ENCODE measurements at regions not wholly inside any gene's neighbourhood (a gene's known extent, or its start where the extent isn't known, plus 50 kb on each side); places are given as distances from the start of the nearest gene placed in this dataset.

DNA sequence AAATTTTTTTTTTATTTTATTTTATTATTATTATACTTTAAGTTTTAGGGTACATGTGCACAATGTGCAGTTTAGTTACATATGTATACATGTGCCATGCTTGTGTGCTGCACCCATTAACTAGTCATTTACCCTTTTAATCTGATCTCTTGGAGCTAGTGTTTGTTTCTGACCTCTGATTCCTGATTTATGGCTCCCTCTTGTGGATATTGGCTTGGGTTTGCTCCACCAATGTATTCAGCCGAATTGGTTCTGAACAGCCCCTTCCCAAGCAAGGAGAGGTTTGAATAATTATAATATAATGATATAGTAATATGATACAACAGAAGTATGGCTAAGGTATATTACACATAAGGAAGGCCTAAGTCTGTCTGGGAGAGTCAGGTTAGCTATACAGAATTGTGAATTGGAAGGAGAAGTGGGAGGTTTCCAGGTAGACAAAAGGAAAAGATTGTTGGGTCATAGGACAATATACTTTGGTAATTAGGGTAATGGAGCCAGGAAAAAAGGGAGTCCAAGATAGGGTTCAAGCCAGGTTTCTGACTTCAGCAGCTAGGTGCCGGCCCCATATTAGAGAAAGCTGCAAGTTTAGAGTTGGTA is 53.1 kb upstream of the HMCN1 start:
- Histone ChIP-seq H3K4me3 (ENCODE audit: low read depth, low read length) (no peak overlapping the region), H3K36me3 (ENCODE audit: control insufficient read depth, insufficient read depth, low read length) (no peaks in the 10 kb centered on the region), H3K27me3 (ENCODE audit: control insufficient read depth, insufficient read depth, low read length) (no peaks in the 10 kb centered on the region)
- TF ChIP-seq, protein P1, sequence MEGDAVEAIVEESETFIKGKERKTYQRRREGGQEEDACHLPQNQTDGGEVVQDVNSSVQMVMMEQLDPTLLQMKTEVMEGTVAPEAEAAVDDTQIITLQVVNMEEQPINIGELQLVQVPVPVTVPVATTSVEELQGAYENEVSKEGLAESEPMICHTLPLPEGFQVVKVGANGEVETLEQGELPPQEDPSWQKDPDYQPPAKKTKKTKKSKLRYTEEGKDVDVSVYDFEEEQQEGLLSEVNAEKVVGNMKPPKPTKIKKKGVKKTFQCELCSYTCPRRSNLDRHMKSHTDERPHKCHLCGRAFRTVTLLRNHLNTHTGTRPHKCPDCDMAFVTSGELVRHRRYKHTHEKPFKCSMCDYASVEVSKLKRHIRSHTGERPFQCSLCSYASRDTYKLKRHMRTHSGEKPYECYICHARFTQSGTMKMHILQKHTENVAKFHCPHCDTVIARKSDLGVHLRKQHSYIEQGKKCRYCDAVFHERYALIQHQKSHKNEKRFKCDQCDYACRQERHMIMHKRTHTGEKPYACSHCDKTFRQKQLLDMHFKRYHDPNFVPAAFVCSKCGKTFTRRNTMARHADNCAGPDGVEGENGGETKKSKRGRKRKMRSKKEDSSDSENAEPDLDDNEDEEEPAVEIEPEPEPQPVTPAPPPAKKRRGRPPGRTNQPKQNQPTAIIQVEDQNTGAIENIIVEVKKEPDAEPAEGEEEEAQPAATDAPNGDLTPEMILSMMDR (IDR thresholded peaks at IDR 0.05; ENCODE audit: insufficient read depth, low read length, severe bottlenecking) = peak; percentile 50
- FAIRE-seq = no peak
- DNase-seq (ENCODE audit: low read depth) = peak; percentile 71

DNA sequence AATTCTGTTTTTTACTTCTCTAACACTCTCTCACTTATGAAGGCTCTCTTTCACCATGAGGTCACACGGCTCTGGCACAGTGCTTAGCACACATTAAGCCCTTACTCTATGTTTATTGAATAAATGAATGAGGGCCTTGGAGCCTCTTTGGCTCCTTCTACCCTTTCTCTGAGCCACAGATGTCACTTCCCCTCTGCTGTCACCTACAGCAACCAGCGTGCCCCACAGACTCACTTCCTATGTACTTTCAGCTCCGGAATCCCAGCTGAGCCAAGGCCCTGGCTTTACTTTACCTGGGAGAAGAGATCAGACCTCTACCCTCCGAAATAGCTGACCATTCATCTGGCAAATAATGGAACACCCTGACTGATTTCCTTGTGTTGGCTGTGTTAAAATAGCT is 53.7 kb upstream of the HMCN1 start:
- TF ChIP-seq, protein P1 (IDR thresholded peaks at IDR 0.05; ENCODE audit: insufficient read depth, low read length, severe bottlenecking) = no peak
- no peak for DNase-seq (ENCODE audit: low read depth)
- no peak for FAIRE-seq
- Histone ChIP-seq H3K36me3 (ENCODE audit: control insufficient read depth, insufficient read depth, low read length) (no peaks in the 10 kb centered on the region), H3K4me3 (ENCODE audit: low read depth, low read length) (no peak overlapping the region), H3K27me3 (ENCODE audit: control insufficient read depth, insufficient read depth, low read length) (no peaks in the 10 kb centered on the region)

DNA sequence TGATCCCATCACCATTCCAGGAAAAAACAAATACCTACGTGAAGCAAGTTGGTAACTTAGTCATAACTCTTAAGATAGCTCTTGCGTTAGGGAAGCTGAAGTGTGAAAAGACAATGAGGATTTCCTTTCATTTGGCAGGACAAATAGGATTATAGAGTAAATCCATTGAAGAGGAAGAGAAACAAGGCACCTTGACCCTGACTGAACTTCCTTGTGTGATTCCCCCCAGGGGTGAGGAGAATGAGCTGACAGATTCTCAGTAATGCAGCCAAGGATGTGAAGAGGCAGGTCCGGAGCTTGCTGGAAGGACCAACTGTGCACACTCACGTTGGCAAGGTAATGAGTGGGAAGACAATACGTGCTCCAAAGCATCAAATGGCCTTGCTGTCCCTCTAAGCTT is 55.0 kb upstream of the HMCN1 start:
- TF ChIP-seq, protein P1 (IDR thresholded peaks at IDR 0.05; ENCODE audit: insufficient read depth, low read length, severe bottlenecking) = no peak
- Histone ChIP-seq H3K27me3 (ENCODE audit: control insufficient read depth, insufficient read depth, low read length) (no peaks in the 10 kb centered on the region), H3K36me3 (ENCODE audit: control insufficient read depth, insufficient read depth, low read length) (no peaks in the 10 kb centered on the region), H3K4me3 (ENCODE audit: low read depth, low read length) (no peak overlapping the region)
- DNase-seq (ENCODE audit: low read depth) (peak; percentile 49), FAIRE-seq (no peak)

DNA sequence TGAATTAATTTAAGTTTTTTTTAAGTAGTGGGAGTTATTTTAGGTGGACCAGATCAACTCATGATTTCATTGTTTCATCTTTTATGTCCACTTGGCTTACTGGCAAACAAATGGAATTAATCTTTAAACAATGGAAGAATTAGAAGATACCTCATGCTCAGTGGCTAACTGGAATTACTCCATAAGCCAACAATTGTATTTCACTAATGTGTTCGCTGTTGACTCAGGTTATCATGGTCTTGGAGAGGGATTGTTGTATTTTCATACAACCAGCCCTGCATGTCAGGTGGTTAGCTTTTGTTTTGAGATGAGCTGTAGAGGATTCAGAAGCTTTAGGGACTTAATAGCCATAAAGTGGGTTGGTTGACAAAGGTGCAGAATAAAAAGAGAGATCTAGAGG is 57.2 kb upstream of the HMCN1 start:
- no peaks in the 10 kb centered on the region for H3K36me3 ChIP-seq (ENCODE audit: control insufficient read depth, insufficient read depth, low read length)
- H3K4me3 ChIP-seq (ENCODE audit: low read depth, low read length) = no peak overlapping the region
- no peaks in the 10 kb centered on the region for H3K27me3 ChIP-seq (ENCODE audit: control insufficient read depth, insufficient read depth, low read length)
- no peak for FAIRE-seq
- TF ChIP-seq, protein P1 (IDR thresholded peaks at IDR 0.05; ENCODE audit: insufficient read depth, low read length, severe bottlenecking) = no peak
- DNase-seq (ENCODE audit: low read depth) = no peak

DNA sequence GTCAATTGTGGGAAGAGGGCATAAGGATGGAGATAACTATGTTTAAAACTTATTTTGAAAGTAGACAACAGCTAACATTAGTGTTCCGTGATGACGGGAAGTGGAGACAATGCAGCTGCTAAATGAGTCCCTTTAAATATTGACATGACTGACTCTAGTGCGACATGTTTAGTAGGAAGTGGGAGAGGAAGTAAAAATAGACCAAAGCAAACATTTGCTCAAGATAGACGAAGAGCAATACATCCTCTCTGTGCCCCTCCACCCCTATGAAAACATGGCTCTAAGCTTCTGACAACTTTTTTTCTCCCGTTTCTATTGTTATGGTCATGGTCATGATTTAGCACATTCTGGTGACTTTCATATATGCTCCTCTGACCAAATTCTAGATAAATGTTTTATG is 60.0 kb upstream of the HMCN1 start:
- TF ChIP-seq, protein P1 (IDR thresholded peaks at IDR 0.05; ENCODE audit: insufficient read depth, low read length, severe bottlenecking) = no peak
- Histone ChIP-seq H3K4me3 (ENCODE audit: low read depth, low read length) (no peak overlapping the region), H3K27me3 (ENCODE audit: control insufficient read depth, insufficient read depth, low read length) (no peaks in the 10 kb centered on the region), H3K36me3 (ENCODE audit: control insufficient read depth, insufficient read depth, low read length) (no peaks in the 10 kb centered on the region)
- FAIRE-seq = no peak
- no peak for DNase-seq (ENCODE audit: low read depth)

DNA sequence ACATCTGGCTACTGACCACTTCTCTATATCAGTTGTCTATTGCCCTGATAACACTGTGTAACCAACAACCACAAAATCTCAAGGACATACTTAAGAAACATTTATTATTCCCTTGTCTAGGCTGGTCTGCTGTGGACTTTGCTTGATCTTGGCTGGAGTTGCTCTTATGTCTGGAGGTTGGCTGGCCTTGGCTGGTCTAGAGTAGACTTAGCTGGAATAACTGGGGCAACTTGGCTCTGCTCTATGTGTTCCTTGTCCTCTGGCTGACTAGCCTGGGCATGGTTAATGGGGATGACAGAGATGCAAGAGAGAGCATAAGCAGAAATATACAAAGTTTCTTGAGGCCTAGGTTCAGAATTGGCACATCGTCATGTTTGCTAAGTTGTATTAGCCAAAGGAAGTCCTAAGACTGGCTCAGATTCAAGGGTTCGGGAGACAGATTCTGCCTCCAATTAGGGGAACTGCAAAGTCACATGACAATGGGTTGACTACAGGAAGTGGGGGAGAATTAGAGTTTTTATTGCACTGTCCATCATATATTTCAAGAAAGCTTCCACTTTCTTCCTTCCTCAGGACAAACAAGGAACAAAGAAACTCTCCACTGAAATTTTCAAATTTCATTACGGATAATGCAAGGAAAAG is 61.4 kb upstream of the HMCN1 start:
- TF ChIP-seq, protein P1 (IDR thresholded peaks at IDR 0.05; ENCODE audit: insufficient read depth, low read length, severe bottlenecking) = no peak
- no peaks in the 10 kb centered on the region for H3K27me3 ChIP-seq (ENCODE audit: control insufficient read depth, insufficient read depth, low read length)
- H3K4me3 ChIP-seq (ENCODE audit: low read depth, low read length) = no peak overlapping the region
- no peaks in the 10 kb centered on the region for H3K36me3 ChIP-seq (ENCODE audit: control insufficient read depth, insufficient read depth, low read length)
- DNase-seq (ENCODE audit: low read depth) (no peak), FAIRE-seq (no peak)

All from bronchial epithelial cell (primary cell).